Medulla oblongata (tissue), 1 donor: ENCODE measurements at regions not wholly inside any gene's neighbourhood (a gene's known extent, or its start where the extent isn't known, plus 50 kb on each side); places are given as distances from the start of the nearest gene placed in this dataset.

Experiments used
- DNase-seq: peaks from one replicate; pipeline ENCODE4 v3.0.0-alpha.2; 2015; ENCODE audit errors: extremely low spot score

GRCh38 chr10:42972946-42973345 is 103.9 kb upstream of the RET start:
- DNase-seq = no peak

- no peak for DNase-seq
Measured at GRCh38 chr10:42973411-42973810, 103.5 kb upstream of the RET start.

- no peak for DNase-seq
Measured at GRCh38 chr10:42973870-42974692, 102.8 kb upstream of the RET start.

- no peak for DNase-seq
Measured at GRCh38 chr10:42974693-42975002, 102.2 kb upstream of the RET start.

GRCh38 chr10:42975005-42975493 is 101.8 kb upstream of the RET start:
- no peak for DNase-seq

- DNase-seq = no peak
Measured at GRCh38 chr10:42975558-42976340, 101.1 kb upstream of the RET start.

- DNase-seq = no peak
Measured at GRCh38 chr10:42976351-42977031, 100.4 kb upstream of the RET start.

GRCh38 chr10:42977032-42977416 is 99.8 kb upstream of the RET start:
- no peak for DNase-seq

- no peak for DNase-seq
Measured at GRCh38 chr10:42979181-42979580, 97.7 kb upstream of the RET start.

GRCh38 chr10:42979721-42980467 is 97.0 kb upstream of the RET start:
- no peak for DNase-seq

GRCh38 chr10:42980553-42981357 is 96.1 kb upstream of the RET start:
- no peak for DNase-seq

GRCh38 chr10:42981358-42982236 is 95.3 kb upstream of the RET start:
- no peak for DNase-seq

GRCh38 chr10:42982891-42983506 is 93.9 kb upstream of the RET start:
- DNase-seq = no peak

GRCh38 chr10:42983591-42983990 is 93.3 kb upstream of the RET start:
- DNase-seq = no peak

GRCh38 chr10:42984035-42984610 is 92.7 kb upstream of the RET start:
- DNase-seq = no peak

GRCh38 chr10:42984761-42985325 is 92.0 kb upstream of the RET start:
- DNase-seq = no peak

- DNase-seq = no peak
Measured at GRCh38 chr10:42985436-42986316, 91.2 kb upstream of the RET start.

- DNase-seq = no peak
Measured at GRCh38 chr10:42986633-42987032, 90.2 kb upstream of the RET start.
